Stimulated activated CD8-positive, alpha-beta memory T cell treated with anti-CD3 and anti-CD28 coated beads, Interleukin-15, amount 100 ng/mL, for 48 hours (primary cell): ENCODE measurements at regions not wholly inside any gene's neighbourhood (a gene's known extent, or its start where the extent isn't known, plus 50 kb on each side); places are given as distances from the start of the nearest gene placed in this dataset.
"Not testable (repeated sequence)": the region's sequence is repeated elsewhere in the genome, so short reads cannot be mapped to it uniquely, and the experiment has no call there.

Experiments
- DNase-seq, 2 donors: peaks; one replicate each; pipeline ENCODE4 v3.0.0-alpha.2; 2020; ENCODE audit warnings: low read depth in 2 of 2

- not testable (repeated sequence) for DNase-seq
These were observed 235.9 kb upstream of the SFSWAP start for GRCh38 chr12:131475012-131475411.

GRCh38 chr12:131477613-131478012, 233.3 kb upstream of the SFSWAP start:
- DNase-seq: no peak

GRCh38 chr12:131478468-131478867, 232.4 kb upstream of the SFSWAP start:
- DNase-seq: no peak

- DNase-seq: no peak
These were observed 228.7 kb upstream of the SFSWAP start for GRCh38 chr12:131482199-131482598.

GRCh38 chr12:131482686-131483085, 228.2 kb upstream of the SFSWAP start:
- no peak for DNase-seq

- DNase-seq: no peak
These were observed 224.2 kb upstream of the SFSWAP start for GRCh38 chr12:131486451-131487230.

- DNase-seq: no peak
These were observed 223.3 kb upstream of the SFSWAP start for GRCh38 chr12:131487388-131488124.

GRCh38 chr12:131489718-131490117, 221.2 kb upstream of the SFSWAP start:
- DNase-seq: no peak

GRCh38 chr12:131491155-131491554, 219.7 kb upstream of the SFSWAP start:
- no peak for DNase-seq

GRCh38 chr12:131491916-131492490, 218.9 kb upstream of the SFSWAP start:
- DNase-seq: no peak

- no peak for DNase-seq
These were observed 217.6 kb upstream of the SFSWAP start for GRCh38 chr12:131493068-131493826.

GRCh38 chr12:131494216-131494615, 216.7 kb upstream of the SFSWAP start:
- no peak for DNase-seq

GRCh38 chr12:131494741-131495524, 216.0 kb upstream of the SFSWAP start:
- no peak for DNase-seq

- DNase-seq: no peak
These were observed 212.9 kb upstream of the SFSWAP start for GRCh38 chr12:131497966-131498365.

GRCh38 chr12:131499160-131499863, 211.6 kb upstream of the SFSWAP start:
- DNase-seq: peak in 1 of 2 donors; percentile 4

- no peak for DNase-seq
These were observed 211.1 kb upstream of the SFSWAP start for GRCh38 chr12:131499864-131500190.

GRCh38 chr12:131500564-131500963, 210.3 kb upstream of the SFSWAP start:
- no peak for DNase-seq

GRCh38 chr12:131505561-131505960, 205.3 kb upstream of the SFSWAP start:
- no peak for DNase-seq

GRCh38 chr12:131506426-131506825, 204.5 kb upstream of the SFSWAP start:
- no peak for DNase-seq

GRCh38 chr12:131507094-131507493, 203.8 kb upstream of the SFSWAP start:
- no peak for DNase-seq

- DNase-seq: no peak
These were observed 203.0 kb upstream of the SFSWAP start for GRCh38 chr12:131507881-131508280.
